GM12872 (cell line): ENCODE measurements at regions not wholly inside any gene's neighbourhood (a gene's known extent, or its start where the extent isn't known, plus 50 kb on each side); places are given as distances from the start of the nearest gene placed in this dataset.

Source experiments
- TF ChIP-seq, protein P1 (sequence below): IDR thresholded peaks from 3 replicates; pipeline ENCODE4 v1.5.1; 2011; ENCODE audit warnings: low read depth, mild to moderate bottlenecking, low read length, moderate library complexity; ENCODE audit not compliant: insufficient read depth

DNA sequence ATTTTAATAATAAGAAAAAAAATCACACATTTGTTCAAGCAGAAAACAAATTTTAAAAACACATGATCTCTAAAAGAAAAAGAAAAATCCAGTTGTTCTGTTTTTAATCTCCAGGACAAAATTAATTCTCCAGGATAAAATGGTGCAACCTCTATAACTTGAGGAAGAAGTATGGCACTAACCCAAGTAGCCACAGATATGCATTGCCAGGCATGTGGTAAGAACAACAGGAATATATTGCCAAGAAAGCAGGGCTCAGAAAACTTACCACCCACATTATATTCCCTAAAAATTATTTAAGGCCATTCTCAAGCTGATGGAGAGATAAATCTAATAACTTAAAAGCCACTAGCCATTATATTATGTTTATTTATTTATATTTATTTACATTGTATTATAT, 295.7 kb upstream of the TMCO5A start:
- TF ChIP-seq, protein P1, sequence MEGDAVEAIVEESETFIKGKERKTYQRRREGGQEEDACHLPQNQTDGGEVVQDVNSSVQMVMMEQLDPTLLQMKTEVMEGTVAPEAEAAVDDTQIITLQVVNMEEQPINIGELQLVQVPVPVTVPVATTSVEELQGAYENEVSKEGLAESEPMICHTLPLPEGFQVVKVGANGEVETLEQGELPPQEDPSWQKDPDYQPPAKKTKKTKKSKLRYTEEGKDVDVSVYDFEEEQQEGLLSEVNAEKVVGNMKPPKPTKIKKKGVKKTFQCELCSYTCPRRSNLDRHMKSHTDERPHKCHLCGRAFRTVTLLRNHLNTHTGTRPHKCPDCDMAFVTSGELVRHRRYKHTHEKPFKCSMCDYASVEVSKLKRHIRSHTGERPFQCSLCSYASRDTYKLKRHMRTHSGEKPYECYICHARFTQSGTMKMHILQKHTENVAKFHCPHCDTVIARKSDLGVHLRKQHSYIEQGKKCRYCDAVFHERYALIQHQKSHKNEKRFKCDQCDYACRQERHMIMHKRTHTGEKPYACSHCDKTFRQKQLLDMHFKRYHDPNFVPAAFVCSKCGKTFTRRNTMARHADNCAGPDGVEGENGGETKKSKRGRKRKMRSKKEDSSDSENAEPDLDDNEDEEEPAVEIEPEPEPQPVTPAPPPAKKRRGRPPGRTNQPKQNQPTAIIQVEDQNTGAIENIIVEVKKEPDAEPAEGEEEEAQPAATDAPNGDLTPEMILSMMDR, result no peak

DNA sequence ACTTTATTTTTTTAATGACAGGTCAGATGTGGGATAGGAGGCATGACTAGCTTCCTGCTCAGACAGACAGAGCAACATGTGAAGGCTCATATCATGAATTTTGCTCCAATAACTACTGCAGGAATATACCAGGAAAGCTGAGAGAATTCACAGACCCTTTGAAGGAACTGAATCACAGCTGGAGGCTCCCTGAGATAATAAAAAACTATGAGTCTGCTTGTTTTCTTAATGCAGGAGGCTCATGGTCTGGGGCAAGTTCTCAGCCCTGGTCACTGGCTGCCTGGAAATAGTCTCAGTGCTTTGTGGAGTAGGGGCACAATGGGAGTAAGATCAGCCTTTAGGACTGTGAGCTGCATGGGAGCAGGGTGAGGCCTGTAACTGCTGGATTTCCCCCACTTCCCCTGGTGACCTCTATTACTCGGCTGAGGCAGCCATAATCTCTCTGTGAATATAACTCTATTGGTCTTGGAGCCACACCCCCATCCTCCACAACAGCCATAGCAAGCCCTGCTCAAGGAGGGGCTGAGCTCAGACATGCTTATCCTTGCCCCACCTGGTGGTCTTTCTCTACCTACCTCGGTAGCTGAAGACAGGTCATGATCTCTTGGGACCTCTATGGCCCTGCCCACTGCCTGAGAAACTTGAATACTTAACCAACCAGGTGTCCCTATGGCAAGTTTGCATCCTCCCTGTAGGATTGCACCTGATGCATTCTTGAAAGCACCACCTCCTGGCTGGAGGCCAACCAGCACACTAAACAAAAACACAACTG, 281.6 kb upstream of the TMCO5A start:
- TF ChIP-seq, protein P1, result no peak

DNA sequence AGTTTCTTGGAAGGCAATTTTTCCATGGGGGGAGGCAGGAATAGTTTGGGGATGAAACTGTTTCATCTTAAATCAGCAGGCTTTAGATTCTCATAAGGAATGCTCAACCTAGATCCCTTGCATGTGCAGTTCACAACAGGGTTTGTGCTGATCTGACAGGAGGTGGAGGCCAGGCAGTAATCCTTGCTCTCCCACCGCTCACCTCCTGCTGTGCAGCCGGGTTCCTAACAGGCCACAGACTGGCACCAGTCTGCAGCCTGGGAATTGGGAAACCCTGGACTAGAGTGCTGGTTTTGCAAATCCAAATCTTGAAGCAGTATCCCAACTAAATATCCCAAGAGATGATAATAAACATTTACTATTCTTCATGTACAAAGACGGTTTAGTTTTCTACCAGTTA, 256.3 kb upstream of the TMCO5A start:
- TF ChIP-seq, protein P1, result no peak

DNA sequence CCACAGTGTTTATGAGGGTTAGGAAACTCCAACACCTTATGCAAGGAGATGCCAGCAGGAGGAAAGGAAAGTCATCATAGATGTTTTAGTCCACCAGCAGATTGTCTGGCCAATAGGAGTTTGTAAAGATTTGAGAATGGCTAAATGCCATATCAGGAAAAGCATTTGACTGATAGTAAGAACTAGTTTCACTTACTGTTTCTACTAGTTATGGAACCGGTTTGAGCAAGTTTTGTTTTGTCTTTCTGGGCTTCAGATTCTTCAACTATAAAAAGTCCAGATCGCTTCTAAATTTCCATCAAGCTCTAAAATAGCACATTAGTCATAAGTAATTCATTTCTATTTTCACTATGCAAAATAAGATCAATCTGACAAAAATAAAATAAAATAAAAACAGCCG, 254.8 kb upstream of the TMCO5A start:
- TF ChIP-seq, protein P1, result no peak

DNA sequence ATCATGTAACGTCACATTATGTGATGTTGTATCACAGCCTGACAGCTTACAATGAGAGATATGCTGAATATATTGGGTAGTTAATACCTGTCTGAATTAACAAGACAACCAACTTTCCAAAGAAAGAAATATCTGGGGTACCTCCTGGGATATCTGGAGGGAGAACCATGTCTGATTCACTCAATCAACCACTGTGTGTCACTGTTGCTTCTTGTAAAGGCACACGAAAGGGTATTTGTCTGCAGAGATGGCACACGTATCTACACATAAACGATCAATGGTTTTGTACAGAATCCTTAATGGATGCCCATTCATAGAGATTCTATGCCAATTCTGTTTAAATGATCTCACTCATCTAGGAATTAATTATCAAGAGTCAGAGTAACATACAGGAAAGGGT, 252.1 kb upstream of the TMCO5A start:
- TF ChIP-seq, protein P1, result peak; percentile 18; the same call in 1 of the 3 replicates

DNA sequence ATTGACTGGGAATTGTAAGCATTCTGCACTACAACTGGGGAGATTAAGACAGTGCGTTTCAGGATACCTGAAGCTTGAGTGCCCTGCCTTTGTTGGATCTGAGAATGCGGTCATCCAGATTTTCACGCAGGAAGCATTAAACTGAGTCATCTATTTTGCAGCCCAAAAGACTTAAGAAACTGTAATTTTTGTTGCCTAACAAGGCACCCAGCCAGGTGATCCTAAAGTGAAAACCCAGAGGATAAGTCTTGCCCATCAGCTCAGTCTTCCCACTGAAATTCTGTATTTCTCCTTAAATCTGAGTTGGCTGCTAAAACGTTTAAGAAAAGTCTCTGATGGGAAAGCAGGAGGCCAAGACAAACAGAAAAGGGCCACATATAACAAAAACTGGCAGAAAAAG, 242.5 kb upstream of the TMCO5A start:
- TF ChIP-seq, protein P1, result no peak

DNA sequence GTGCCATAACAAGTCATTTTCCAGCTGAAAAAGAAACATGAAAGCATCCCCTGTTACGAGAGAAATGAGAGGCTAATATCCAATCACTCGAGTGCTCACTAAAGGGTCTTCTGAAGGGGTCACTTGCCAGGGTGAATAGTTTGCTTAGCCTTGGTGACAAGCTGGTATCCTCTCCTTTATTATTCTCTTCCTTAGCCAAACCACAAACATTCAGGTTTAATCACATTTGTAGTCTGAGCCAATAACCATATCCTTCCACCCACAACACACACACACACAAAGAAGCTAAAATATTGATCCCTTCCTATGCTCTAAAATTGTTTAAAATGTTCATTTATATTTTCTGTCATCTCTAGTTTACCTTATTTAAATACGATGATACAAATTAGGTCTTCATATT, 240.5 kb upstream of the TMCO5A start:
- TF ChIP-seq, protein P1, result no peak
